Breast epithelium (tissue), 4 donors: ENCODE measurements at regions not wholly inside any gene's neighbourhood (a gene's known extent, or its start where the extent isn't known, plus 50 kb on each side); places are given as distances from the start of the nearest gene placed in this dataset.

Experiments
- DNase-seq, 2 donors: peaks; one replicate each; pipeline ENCODE4 v3.0.0-alpha.2; 2019; ENCODE audit warnings: low spot score in 2 of 2
- H3K27ac ChIP-seq, 2 donors: fragments of 200-600 bp; sonication (generic) in 1 of 2; one replicate each; pipeline ENCODE4 v1.5.1; 2016 to 2019; ENCODE audit warnings: mild to moderate bottlenecking in 1 of 2
- H3K27me3 ChIP-seq, 2 donors: fragments of 200-600 bp; sonication (generic) in 1 of 2; one replicate each; pipeline versions ENCODE4 v1.5.1 to v1.6.0; 2017 to 2019; ENCODE audit warnings: control low read depth in 1 of 2, mild to moderate bottlenecking in 1 of 2
- H3K36me3 ChIP-seq: fragments of 200-600 bp; one replicate; pipeline ENCODE4 v1.5.1; 2019
- H3K4me1 ChIP-seq, 2 donors: fragments of 200-600 bp; sonication (generic); one replicate each; pipeline ENCODE4 v1.5.1; 2016 to 2019; ENCODE audit warnings: control low read depth in 1 of 2
- H3K4me3 ChIP-seq, 3 donors: fragments of 200-600 bp; sonication (generic); 1 replicate in 2 of 3; 2 replicates in 1 of 3; pipeline ENCODE4 v1.5.1; 2016 to 2019; ENCODE audit warnings: mild to moderate bottlenecking in 3 of 3, moderate library complexity in 2 of 3
- H3K9me3 ChIP-seq, 2 donors: fragments of 200-600 bp; sonication (generic) in 1 of 2; one replicate each; pipeline ENCODE4 v1.5.1; 2016 to 2019; ENCODE audit warnings: control low read depth in 1 of 2
- POLR2A ChIP-seq: fragments of 450-650 bp; IDR thresholded peaks from one replicate; pipeline ENCODE4 v1.6.1; 2016; ENCODE audit warnings: antibody characterized with exemption, mild to moderate bottlenecking, moderate library complexity
- POLR2AphosphoS5 ChIP-seq, 3 donors: sonication (generic); formaldehyde crosslinking; IDR thresholded peaks; one replicate each; pipeline ENCODE4 v1.6.1; 2017; ENCODE audit warnings: antibody characterized with exemption in 3 of 3
- intact Hi-C: fragments of 100-400 bp; cut with DNase I; formaldehyde crosslinking; loops from one replicate; pipeline ENCODE4 v1.15.1; 2023; ENCODE audit warnings: low total_unique reads
- TF ChIP-seq, protein P1 (sequence below), 3 donors: fragments of 450-650 bp; IDR thresholded peaks; one replicate each; pipeline ENCODE4 v1.5.1; 2016 to 2017; ENCODE audit warnings: antibody characterized with exemption in 3 of 3, mild to moderate bottlenecking in 3 of 3, moderate library complexity in 3 of 3

DNA sequence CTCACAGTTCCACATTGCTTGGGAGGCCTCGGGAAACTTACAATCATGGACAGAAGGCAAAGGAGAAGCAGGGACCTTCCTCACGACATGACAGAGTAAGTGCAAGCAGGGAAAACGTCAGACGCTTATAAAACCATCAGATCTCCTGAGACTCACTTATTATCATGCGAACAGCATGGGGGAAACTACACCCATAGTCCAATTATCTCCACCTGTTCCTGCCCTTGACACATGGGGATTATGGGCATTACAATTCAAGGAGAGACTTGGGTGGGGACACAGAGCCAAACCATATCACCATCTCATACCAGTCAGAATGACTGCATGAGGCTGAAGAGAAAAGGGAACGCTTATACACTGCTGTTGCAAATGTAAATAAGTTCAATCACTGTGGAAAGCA, 1066.9 kb upstream of the PCDH7 start:
- Histone ChIP-seq H3K4me3 (no peak overlapping the region), H3K4me1 (no peaks in the 10 kb centered on the region), H3K27me3 (no peaks in the 10 kb centered on the region), H3K9me3 (no peaks in the 10 kb centered on the region), H3K36me3 (no peaks in the 10 kb centered on the region), H3K27ac (no peak overlapping the region)
- no peak for DNase-seq
- intact Hi-C loops = no loop called here
- TF ChIP-seq, protein P1, sequence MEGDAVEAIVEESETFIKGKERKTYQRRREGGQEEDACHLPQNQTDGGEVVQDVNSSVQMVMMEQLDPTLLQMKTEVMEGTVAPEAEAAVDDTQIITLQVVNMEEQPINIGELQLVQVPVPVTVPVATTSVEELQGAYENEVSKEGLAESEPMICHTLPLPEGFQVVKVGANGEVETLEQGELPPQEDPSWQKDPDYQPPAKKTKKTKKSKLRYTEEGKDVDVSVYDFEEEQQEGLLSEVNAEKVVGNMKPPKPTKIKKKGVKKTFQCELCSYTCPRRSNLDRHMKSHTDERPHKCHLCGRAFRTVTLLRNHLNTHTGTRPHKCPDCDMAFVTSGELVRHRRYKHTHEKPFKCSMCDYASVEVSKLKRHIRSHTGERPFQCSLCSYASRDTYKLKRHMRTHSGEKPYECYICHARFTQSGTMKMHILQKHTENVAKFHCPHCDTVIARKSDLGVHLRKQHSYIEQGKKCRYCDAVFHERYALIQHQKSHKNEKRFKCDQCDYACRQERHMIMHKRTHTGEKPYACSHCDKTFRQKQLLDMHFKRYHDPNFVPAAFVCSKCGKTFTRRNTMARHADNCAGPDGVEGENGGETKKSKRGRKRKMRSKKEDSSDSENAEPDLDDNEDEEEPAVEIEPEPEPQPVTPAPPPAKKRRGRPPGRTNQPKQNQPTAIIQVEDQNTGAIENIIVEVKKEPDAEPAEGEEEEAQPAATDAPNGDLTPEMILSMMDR (IDR thresholded peaks at IDR 0.05) = no peak
- no peak for TF ChIP-seq POLR2A
- no peak for TF ChIP-seq POLR2AphosphoS5 (IDR thresholded peaks at IDR 0.05)

DNA sequence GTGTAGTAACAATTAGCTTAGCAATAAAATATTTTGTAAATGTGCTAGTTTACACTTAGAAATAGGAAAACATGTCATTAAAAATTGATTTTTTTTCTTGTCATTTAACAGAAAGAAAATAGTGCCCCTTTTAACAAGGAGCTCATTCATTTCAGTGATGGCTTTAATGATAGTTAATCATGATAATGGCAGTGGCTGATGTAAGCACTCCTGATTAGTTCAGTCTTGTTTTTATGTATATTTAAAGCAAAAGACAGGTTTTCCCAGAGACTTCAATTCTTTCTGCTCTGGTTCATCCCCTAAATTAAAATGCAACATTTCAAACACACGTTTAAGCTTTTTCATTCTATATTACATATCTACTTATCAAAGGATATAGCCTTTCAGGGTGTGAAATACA, 1039.5 kb upstream of the PCDH7 start:
- H3K27me3 ChIP-seq = no peaks in the 10 kb centered on the region
- H3K4me1 ChIP-seq = no peaks in the 10 kb centered on the region
- no peaks in the 10 kb centered on the region for H3K9me3 ChIP-seq
- H3K4me3 ChIP-seq = no peak overlapping the region
- DNase-seq = no peak
- intact Hi-C loops = no loop called here
- no peaks in the 10 kb centered on the region for H3K36me3 ChIP-seq
- TF ChIP-seq POLR2A (no peak), POLR2AphosphoS5 (IDR thresholded peaks at IDR 0.05) (no peak)
- TF ChIP-seq, protein P1 (IDR thresholded peaks at IDR 0.05) = no peak
- H3K27ac ChIP-seq = no peak overlapping the region

DNA sequence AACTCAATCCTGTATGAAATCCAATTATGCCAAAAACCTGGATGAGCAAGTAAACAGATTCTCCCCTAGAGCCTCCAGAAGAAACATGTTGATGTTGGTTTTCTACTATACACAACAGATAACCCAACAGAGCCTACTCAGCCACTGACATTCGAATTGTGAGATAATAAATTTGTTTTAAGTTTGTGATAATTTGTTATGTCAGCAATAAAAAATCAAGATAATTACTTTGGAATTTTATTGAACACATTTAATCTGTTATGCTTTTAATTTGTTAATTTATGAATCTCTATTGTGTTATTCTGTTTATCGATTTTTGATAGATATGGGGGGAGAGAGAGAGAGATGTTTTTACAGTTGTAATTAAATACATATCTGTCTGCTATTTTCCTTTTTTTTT, 1016.1 kb upstream of the PCDH7 start:
- no peak for DNase-seq
- no peaks in the 10 kb centered on the region for H3K27me3 ChIP-seq
- H3K9me3 ChIP-seq = peaks cover 7 to 10% of the 10 kb centered on the region in 2 donors
- intact Hi-C loops = no loop called here
- no peak overlapping the region for H3K27ac ChIP-seq
- H3K4me1 ChIP-seq = no peaks in the 10 kb centered on the region
- H3K36me3 ChIP-seq = no peaks in the 10 kb centered on the region
- TF ChIP-seq POLR2A = no peak
- TF ChIP-seq, protein P1 (IDR thresholded peaks at IDR 0.05) = no peak
- no peak for TF ChIP-seq POLR2AphosphoS5 (IDR thresholded peaks at IDR 0.05)
- no peak overlapping the region for H3K4me3 ChIP-seq

DNA sequence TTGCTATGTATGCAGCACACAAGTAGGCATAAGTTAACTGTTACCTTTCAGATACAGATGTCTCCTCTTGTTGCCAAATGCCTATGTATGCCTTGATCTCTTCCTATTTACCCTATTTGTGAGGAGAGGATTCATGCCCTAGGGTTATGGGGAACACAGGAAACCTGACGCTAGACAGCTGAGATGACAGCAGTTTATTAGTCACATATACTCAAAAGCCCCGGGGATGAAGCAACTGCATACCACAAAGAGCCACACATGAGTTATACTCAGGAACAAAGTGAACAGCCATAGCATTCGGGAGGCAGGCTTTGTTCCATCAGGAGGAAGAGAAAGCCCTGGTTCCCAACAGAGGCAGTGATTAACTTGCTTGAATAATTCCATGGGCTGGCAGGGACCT, 1011.7 kb upstream of the PCDH7 start:
- no peak overlapping the region for H3K27ac ChIP-seq
- H3K4me3 ChIP-seq = no peak overlapping the region
- H3K9me3 ChIP-seq = peaks cover 7 to 10% of the 10 kb centered on the region in 2 donors
- no peaks in the 10 kb centered on the region for H3K36me3 ChIP-seq
- H3K4me1 ChIP-seq = no peaks in the 10 kb centered on the region
- no peak for DNase-seq
- intact Hi-C loops = no loop called here
- no peaks in the 10 kb centered on the region for H3K27me3 ChIP-seq
- TF ChIP-seq, protein P1 (IDR thresholded peaks at IDR 0.05) = no peak
- TF ChIP-seq POLR2A (no peak), POLR2AphosphoS5 (IDR thresholded peaks at IDR 0.05) (no peak)

DNA sequence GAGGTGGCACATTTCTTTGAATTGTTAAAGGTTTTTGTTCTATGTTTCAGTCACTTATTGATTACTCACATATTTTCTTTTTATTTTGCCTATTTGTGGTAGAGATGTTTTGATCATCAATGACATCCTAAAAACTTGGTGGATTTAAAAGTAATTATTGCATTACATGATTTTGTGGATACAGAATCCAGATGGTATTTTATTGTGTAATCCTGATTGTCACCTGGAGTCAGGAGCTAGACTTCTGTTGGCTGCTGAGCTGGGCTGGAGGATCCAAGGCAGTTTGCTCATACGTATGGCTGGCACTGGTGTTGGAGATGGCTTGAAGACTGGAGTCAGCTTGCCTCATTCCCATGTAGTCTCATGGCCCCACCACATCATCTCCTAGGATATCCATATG, 1009.6 kb upstream of the PCDH7 start:
- no peak overlapping the region for H3K27ac ChIP-seq
- H3K27me3 ChIP-seq = no peaks in the 10 kb centered on the region

More for the DNA sequence above, 1009.6 kb upstream of the PCDH7 start:
- H3K4me3 ChIP-seq = no peak overlapping the region
- no peaks in the 10 kb centered on the region for H3K4me1 ChIP-seq
- no peaks in the 10 kb centered on the region for H3K36me3 ChIP-seq
- peaks cover 7 to 10% of the 10 kb centered on the region in 2 donors for H3K9me3 ChIP-seq
- no peak for TF ChIP-seq POLR2A
- TF ChIP-seq POLR2AphosphoS5 (IDR thresholded peaks at IDR 0.05) = no peak
- TF ChIP-seq, protein P1 (IDR thresholded peaks at IDR 0.05) = no peak
- DNase-seq = no peak
- intact Hi-C loops = no loop called here
